Skin epidermis (tissue), 12 donors: ENCODE measurements at regions not wholly inside any gene's neighbourhood (a gene's known extent, or its start where the extent isn't known, plus 50 kb on each side); places are given as distances from the start of the nearest gene placed in this dataset.
A peak's percentile ranks its signal among the peaks of the same experiment; 100 is the strongest.

ENCODE experiments used
- H3K27ac ChIP-seq, 21 experiments: fragments of 200-600 bp; sonication (generic) in 11 of 21; one replicate each; pipeline ENCODE4 v1.5.0; 2020; ENCODE audit warnings: mild to moderate bottlenecking in 3 of 21, inconsistent platforms in 2 of 21, moderate library complexity in 2 of 21
- H3K4me3 ChIP-seq, 7 experiments: fragments of 200-600 bp; sonication (generic) in 2 of 7; one replicate each; pipeline ENCODE4 v1.5.0; 2020; ENCODE audit warnings: inconsistent platforms in 2 of 7, mild to moderate bottlenecking in 2 of 7, moderate library complexity in 1 of 7

GRCh38 chr15:61558172-61559136 is 329.4 kb upstream of the RORA start:
- no peak overlapping the region for H3K4me3 ChIP-seq
- peak overlapping the region in 12 of 21 experiments; percentile 4 to 72 (median 30) for H3K27ac ChIP-seq

GRCh38 chr15:61556037-61556648 is 327.0 kb upstream of the RORA start:
- H3K27ac ChIP-seq: no peak overlapping the region

GRCh38 chr15:61549727-61550126 is 320.6 kb upstream of the RORA start:
- Histone ChIP-seq H3K27ac (no peak overlapping the region), H3K4me3 (no peak overlapping the region)

More at GRCh38 chr15:61556037-61556648, 327.0 kb upstream of the RORA start:
- no peak overlapping the region for H3K4me3 ChIP-seq

- Histone ChIP-seq H3K4me3 (no peak overlapping the region), H3K27ac (no peak overlapping the region)
Measured at GRCh38 chr15:61545763-61546162, 316.7 kb upstream of the RORA start.

DNA sequence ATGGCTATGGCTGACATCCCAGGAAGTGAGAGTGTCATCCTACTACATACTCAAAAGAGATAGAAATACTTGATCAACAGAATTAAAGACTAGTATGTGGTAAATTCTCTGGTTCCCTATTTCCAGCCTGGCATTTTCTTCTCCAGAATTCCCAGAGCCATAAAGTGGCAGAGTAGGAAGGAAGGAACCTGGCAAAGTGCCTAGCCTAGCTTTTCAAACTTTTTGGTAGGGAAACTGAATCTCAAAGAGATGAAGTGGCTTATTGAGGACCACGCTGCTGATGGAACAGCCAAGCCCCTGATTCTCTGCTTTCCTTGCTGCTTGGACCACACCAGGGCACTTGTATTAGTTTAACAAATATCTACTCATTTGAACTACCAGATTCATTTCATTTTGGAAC is 312.4 kb upstream of the RORA start:
- H3K4me3 ChIP-seq: no peak overlapping the region
- no peak overlapping the region for H3K27ac ChIP-seq

DNA sequence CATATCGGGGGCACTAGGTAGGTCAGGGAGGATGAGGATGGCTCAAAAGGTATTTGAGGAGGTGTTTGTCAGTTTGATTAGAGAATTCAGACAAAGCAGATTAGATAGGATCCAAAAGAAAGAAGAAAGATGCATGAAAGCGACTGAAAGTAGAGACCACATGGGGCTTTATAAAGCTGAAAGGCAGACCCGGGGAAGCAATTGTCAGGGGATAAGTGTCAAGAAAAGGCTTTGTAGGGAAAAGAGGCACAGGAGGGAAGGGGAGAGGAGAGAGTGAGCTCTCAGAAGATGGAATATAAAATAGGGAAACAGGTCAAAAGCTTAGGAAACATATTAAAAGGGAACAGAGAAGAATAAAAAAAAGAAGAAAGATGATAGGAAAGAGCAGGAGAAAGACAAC is 308.2 kb upstream of the RORA start:
- H3K4me3 ChIP-seq: no peak overlapping the region
- no peak overlapping the region for H3K27ac ChIP-seq

- no peak overlapping the region for H3K4me3 ChIP-seq
Measured at GRCh38 chr15:61534986-61535385, 305.9 kb upstream of the RORA start.

DNA sequence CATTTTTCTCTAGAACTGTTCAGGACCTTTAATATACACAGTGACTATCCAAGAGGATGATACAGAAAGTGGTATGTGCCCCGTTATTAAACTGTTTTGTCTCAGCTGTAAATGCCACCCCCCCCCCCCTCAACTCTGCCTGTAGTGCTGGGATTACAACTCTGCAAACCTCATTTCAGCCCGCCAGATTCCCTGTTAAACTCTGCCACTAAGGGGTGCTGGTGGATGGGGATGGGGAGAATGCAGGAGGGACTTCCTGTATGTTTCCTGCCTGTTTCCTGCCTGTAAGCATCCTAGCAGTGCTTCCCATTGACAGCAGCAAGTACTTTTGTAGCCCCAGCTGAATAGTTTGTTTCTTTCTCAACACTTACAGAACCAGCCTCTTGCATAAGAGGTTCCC is 301.7 kb upstream of the RORA start:
- H3K4me3 ChIP-seq: no peak overlapping the region

More at GRCh38 chr15:61534986-61535385, 305.9 kb upstream of the RORA start:
- no peak overlapping the region for H3K27ac ChIP-seq

GRCh38 chr15:61528581-61528910 is 299.4 kb upstream of the RORA start:
- no peak overlapping the region for H3K4me3 ChIP-seq
- H3K27ac ChIP-seq: no peak overlapping the region

More for the DNA sequence above, 301.7 kb upstream of the RORA start:
- H3K27ac ChIP-seq: no peak overlapping the region

DNA sequence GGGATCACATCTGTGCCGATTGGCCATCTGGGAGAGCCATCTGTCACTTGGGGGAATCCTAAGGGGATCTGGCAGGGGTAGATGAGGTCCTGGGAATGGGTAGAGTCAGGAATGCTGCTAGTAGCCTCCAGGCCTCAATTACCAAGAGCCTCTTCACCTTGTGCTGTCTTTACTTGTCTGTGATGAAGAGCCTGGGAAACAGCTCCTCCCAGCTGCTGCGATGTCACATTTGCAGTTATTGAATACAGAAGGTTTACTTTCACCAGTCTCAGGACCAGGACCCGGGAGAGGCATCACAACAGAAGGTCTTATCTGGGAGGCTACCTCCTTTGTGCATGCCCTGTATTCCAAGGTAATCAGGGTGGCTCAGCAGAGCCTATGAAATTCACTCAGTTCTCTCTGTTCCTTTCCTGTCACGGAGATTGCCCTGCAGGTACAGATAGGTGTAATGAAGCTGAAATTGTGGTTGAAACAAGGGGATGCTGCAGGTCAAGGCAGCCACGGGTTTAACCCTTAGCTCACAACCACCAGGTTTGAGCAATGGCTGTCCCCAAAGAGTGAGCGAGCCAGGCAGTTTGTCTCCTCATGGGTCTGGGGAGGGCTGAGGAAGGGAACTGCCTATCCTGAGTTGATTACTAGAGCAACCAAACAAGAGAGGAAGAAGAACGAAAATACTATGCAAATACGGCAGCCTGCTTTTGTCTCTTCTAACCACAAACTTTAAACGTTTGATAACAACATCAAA is 298.9 kb upstream of the RORA start:
- Histone ChIP-seq H3K4me3 (no peak overlapping the region), H3K27ac (no peak overlapping the region)

GRCh38 chr15:61524545-61524944 is 295.4 kb upstream of the RORA start:
- H3K27ac ChIP-seq: no peak overlapping the region
- no peak overlapping the region for H3K4me3 ChIP-seq

GRCh38 chr15:61524086-61524485 is 295.0 kb upstream of the RORA start:
- H3K4me3 ChIP-seq: no peak overlapping the region
- no peak overlapping the region for H3K27ac ChIP-seq

DNA sequence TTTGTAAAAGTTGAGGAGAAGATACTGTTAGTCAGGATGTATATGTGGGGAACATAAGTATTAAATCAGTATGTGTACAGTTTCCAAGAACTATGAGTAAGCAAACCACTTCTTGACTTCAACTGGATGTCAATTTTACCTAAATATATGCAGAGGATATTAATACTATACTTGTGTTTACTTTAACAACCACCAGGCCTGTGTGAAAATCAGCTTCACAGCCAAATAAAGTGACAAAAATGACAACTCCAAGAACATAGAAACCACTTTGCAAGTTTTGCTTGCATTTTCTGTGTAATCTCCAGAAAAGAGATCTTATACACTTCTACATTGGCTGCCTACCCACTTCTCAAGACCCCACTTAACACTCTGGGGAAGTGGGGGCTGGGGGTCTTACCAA is 293.3 kb upstream of the RORA start:
- Histone ChIP-seq H3K4me3 (no peak overlapping the region), H3K27ac (no peak overlapping the region)

GRCh38 chr15:61521953-61522352 is 292.9 kb upstream of the RORA start:
- H3K4me3 ChIP-seq: no peak overlapping the region
- no peak overlapping the region for H3K27ac ChIP-seq

DNA sequence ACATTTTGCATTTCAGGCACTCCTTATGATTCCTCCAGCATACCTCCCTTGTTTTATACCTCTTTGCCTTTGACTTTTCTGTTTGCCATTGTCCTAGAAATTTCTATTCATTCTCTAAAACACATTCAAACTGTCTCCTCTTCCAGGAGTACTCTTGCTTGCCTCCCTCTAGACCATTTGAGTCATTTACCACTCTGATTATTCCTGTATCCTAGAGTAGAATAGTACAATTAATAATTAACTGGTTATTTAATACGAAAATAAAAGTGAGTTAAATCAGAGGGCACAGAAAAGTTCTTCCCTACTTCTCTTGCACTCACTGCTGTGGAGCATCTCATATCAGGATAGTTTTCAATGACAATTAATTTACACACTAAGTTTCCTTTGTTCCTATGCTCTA is 290.2 kb upstream of the RORA start:
- no peak overlapping the region for H3K4me3 ChIP-seq
- H3K27ac ChIP-seq: no peak overlapping the region

- Histone ChIP-seq H3K4me3 (no peak overlapping the region), H3K27ac (no peak overlapping the region)
Measured at GRCh38 chr15:61518191-61518950, 289.3 kb upstream of the RORA start.

GRCh38 chr15:61517776-61518175 is 288.7 kb upstream of the RORA start:
- H3K4me3 ChIP-seq: no peak overlapping the region
- no peak overlapping the region for H3K27ac ChIP-seq

GRCh38 chr15:61517335-61517734 is 288.2 kb upstream of the RORA start:
- no peak overlapping the region for H3K27ac ChIP-seq
- H3K4me3 ChIP-seq: no peak overlapping the region

DNA sequence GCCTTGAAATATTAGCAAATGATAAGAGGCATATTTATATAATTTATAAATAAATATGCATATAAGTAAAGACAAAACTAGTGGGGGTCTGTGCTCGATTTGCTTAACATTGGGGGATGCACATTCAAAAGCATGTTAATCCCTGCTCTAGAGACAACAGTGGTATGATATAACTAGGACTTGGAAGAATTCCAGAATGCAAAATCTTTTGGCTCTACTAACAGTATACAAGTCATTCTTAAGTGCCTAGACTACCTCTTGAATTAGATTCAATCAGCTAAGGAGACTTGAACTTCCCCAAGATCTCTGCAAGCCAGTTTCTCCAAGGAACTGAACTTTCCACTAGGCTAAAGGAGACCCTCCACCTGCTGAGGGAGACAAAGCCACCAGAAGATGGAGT is 282.7 kb upstream of the RORA start:
- Histone ChIP-seq H3K27ac (no peak overlapping the region), H3K4me3 (no peak overlapping the region)

DNA sequence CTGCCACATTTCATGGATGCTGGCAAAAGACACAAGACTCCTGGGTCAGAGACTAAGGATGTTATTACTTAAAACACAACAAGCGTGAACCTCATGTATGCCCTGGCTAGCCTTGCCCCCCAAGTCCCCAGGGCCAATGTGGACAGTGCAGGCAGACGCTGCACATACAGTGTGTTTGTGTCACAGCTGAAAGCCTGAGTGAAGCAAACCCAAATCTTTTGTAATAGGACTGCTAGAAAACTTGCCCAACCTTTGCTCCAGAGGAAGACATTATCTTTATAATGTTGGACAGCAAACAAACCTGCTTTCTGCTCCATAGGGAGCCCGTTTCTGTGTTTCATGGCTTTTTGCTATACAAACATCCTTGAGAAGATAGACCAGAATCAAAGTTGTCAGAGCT is 282.0 kb upstream of the RORA start:
- Histone ChIP-seq H3K27ac (no peak overlapping the region), H3K4me3 (no peak overlapping the region)
